Right cardiac atrium (tissue), 5 donors: ENCODE measurements at regions not wholly inside any gene's neighbourhood (a gene's known extent, or its start where the extent isn't known, plus 50 kb on each side); places are given as distances from the start of the nearest gene placed in this dataset.
A peak's percentile ranks its signal among the peaks of the same experiment; 100 is the strongest.

ENCODE experiments used
- ATAC-seq, 2 donors: fragments of 200-7000 bp; cut with Tn5 transposase; one replicate each; pipeline versions ENCODE4 v1.8.0 to v1.9.1; 2020; ENCODE audit warnings: moderate library complexity in 2 of 2, mild to moderate bottlenecking in 1 of 2
- DNase-seq, 3 donors: peaks; one replicate each; pipeline ENCODE4 v3.0.0-alpha.2; 2020
- H3K27ac ChIP-seq: one replicate; pipeline ENCODE4 v1.5.1; 2013; ENCODE audit warnings: mild to moderate bottlenecking, low read length, control low read depth, moderate library complexity
- H3K27me3 ChIP-seq: one replicate; pipeline ENCODE4 v1.6.1; 2013; ENCODE audit not compliant: control insufficient read depth, insufficient read depth
- H3K4me1 ChIP-seq: one replicate; pipeline ENCODE4 v1.6.1; 2013; ENCODE audit warnings: low read length; ENCODE audit not compliant: control insufficient read depth, insufficient read depth
- H3K4me3 ChIP-seq: one replicate; pipeline ENCODE4 v1.5.1; 2013; ENCODE audit warnings: low read length, control low read depth
- H3K9me3 ChIP-seq: one replicate; pipeline ENCODE4 v1.6.1; 2013; ENCODE audit warnings: low read length; ENCODE audit not compliant: control insufficient read depth
- WGBS: extraction: QIAGEN DNeasy Blood & Tissue Kit; methylation state at CpG from one replicate; pipeline ENCODE4 v1.1.7; 2013; 5-methylcytosine and 5-hydroxymethylcytosine counted together
- intact Hi-C, 4 donors: fragments of 100-400 bp; cut with DNase I; formaldehyde crosslinking; loops; one replicate each; pipeline versions ENCODE4 v1.11.0 to v1.14.0; 2022 to 2023
- donor health status: healthy with polysubstance abuse.
- donor health status: DM: no; HTN: yes; CAD: no.
- donor health status: DM: no; HTN: no; CAD: no.
- donor health status: DM: no; HTN: yes; CAD: no; lungs with severe emphysema.
- donor health status: DM: yes; HTN: yes; CAD: no.

DNA sequence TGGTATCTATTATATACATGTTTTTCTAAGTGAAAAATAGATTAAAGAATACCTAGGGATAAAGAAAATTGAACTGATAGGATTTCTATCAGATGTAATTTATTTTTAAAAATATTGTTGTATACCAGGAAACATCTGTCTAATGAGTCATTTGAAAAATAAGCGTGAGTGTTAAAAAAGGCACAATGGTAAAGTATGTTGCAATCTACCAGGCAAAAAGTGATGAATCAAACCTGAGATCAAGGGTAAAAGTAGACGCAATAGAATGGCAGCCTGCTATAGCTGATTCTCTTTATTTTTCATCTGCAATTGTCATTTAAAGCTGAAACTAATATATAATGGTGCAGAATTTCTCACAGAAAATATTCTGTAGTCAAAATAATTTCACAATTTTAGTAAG is 1119.6 kb downstream of the PCDH18 start:
- DNase-seq = no peak
- no peaks in the 10 kb centered on the region for H3K4me1 ChIP-seq
- intact Hi-C loops = no loop called here
- no peaks in the 10 kb centered on the region for H3K9me3 ChIP-seq
- H3K27ac ChIP-seq = no peak overlapping the region
- 62% methylated on average over 2 of the region's 2 CpGs for WGBS
- no peak overlapping the region for H3K4me3 ChIP-seq
- no peak for ATAC-seq
- no peaks in the 10 kb centered on the region for H3K27me3 ChIP-seq

DNA sequence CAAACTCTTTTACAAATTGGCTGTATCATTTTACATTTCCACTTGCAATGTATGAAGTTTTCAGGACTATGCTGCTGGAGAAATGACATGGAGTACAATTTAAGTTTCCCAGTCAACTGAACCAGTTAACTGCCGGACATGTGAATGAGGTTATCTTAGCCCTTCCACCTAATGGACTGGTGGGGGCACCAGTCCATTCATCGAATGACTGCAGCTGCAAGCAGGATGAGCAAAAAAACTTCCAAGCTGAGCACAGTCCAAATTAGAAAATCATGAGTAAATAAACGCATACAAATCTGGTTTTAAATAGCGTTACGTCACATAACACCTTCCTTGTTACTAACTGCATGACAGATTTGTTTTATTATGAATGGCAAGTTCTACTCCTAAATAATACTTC is 1131.5 kb downstream of the PCDH18 start:
- no peaks in the 10 kb centered on the region for H3K27me3 ChIP-seq
- no peak for ATAC-seq
- H3K4me1 ChIP-seq = no peaks in the 10 kb centered on the region
- WGBS = 65% methylated on average over 5 of the region's 5 CpGs
- no peaks in the 10 kb centered on the region for H3K9me3 ChIP-seq
- no peak overlapping the region for H3K27ac ChIP-seq
- intact Hi-C loops = no loop called here
- no peak overlapping the region for H3K4me3 ChIP-seq
- DNase-seq = no peak

DNA sequence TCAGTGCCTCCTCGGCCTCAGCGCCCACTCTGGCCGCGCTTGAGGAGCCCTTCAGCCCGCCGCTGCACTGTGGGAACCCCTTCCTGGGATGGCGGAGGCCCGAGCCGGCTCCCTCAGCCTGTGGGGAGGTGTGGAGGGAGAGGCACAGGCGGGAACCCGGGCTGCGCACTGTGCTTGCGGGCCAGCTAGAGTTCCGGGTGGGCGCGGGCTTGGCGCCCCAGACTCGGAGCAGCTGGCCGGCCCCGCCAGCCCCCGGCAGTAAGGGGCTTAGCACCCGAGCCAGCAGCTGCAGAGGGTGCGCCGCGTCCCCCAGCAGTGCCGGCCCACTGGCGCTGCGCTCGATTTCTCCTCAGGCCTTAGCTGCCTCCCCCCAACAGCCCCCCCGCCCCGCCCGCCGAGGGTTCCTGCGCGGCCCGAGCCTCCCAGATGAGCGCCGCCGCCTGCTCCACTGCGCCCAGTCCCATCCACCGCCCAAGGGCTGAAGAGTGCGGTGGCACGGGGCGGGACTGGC is 1137.0 kb downstream of the PCDH18 start:
- Histone ChIP-seq H3K4me1 (no peaks in the 10 kb centered on the region), H3K27ac (no peak overlapping the region), H3K27me3 (no peaks in the 10 kb centered on the region), H3K9me3 (no peaks in the 10 kb centered on the region), H3K4me3 (no peak overlapping the region)
- WGBS = 89% methylated on average over 44 of the region's 44 CpGs
- DNase-seq = peak in 1 of 3 donors; percentile 31
- ATAC-seq = peak in 1 of 2 donors; percentile 26
- intact Hi-C loops = no loop called here

DNA sequence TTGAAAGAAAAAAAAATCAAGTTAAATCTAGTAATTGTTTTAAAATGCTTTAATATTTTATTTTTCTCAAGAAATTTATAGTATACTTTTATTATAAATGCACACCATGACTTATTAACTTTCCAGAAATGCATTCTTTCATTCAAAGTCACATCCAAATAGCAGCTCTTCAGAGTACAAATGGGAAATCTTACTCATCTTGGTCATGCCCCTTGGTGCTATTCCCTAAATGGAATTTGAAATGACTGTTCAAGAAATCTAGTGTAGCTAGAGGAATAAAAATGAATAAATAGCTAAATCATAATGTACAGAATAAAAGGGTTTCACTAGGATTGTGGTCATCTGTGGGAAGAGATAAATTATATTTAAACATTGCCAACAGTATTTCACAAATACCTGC is 1139.7 kb downstream of the PCDH18 start:
- Histone ChIP-seq H3K27ac (no peak overlapping the region), H3K27me3 (no peaks in the 10 kb centered on the region), H3K4me3 (no peak overlapping the region), H3K9me3 (no peaks in the 10 kb centered on the region), H3K4me1 (no peaks in the 10 kb centered on the region)
- ATAC-seq = no peak
- intact Hi-C loops = no loop called here
- no peak for DNase-seq

DNA sequence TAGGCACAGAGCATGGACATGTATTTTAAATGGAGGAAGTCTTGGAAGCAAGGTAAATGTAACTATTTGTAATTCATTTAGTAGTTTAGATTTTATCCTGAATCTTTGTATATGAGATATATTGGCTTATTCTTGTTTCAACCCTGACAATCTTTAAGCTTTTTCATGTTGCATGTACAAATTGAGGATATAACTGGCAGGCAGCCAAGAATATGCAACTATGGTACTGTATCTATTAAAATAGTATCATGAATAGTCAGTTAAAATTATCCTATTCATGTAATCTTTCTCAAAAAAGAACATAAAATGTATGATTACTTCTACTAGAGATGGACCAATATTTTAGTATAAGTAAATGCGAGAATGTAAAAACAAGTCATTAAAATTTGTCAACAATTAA is 1141.5 kb downstream of the PCDH18 start:
- Histone ChIP-seq H3K27ac (no peak overlapping the region), H3K4me1 (no peaks in the 10 kb centered on the region), H3K9me3 (no peaks in the 10 kb centered on the region), H3K27me3 (no peaks in the 10 kb centered on the region), H3K4me3 (no peak overlapping the region)
- DNase-seq (no peak), ATAC-seq (no peak)
- WGBS = 91% methylated on average over 1 of the region's 1 CpG
- intact Hi-C loops = no loop called here

DNA sequence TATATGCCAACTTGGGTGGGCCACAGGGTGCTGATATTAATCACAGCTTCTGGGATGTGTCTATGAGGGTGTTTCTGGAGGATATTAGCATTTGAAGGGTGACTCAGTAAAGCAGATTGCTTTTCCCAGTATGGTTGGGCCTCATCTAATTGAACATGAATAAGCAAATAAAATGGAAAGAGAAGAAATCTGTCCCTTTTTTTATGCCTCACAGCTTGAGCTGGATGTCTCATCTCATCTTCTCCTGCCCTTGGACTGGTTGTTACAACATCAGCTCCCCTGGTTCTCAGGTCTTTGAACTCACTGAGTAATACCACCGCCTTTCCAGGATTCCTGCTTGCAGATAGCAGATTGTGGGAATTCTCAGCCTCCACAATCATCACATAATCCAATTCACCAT is 1149.2 kb downstream of the PCDH18 start:
- WGBS = 85% methylated on average over 1 of the region's 1 CpG
- ATAC-seq (no peak), DNase-seq (no peak)
- no peak overlapping the region for H3K27ac ChIP-seq
- H3K4me3 ChIP-seq = no peak overlapping the region
- no peaks in the 10 kb centered on the region for H3K4me1 ChIP-seq
- H3K27me3 ChIP-seq = no peaks in the 10 kb centered on the region
- no peaks in the 10 kb centered on the region for H3K9me3 ChIP-seq
- intact Hi-C loops = no loop called here

DNA sequence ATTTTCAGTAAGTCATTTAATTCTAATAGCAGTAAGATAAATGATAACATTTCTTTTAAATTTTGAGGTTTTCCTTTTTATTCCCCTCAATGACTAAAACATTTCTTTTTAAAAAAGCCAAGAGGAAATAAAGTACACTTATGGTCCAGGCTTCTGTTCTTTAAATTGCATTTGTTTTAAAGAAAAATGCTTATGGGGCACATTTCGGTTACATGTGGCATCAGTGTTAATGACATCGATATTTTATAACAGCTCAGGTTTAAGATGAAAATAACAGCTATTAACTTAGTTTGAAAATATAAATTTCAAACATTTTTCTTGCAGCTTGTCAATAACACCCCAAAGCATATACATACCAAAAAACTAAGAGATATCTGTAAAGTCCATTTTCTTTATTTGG is 1161.1 kb downstream of the PCDH18 start:
- Histone ChIP-seq H3K4me3 (no peak overlapping the region), H3K27ac (no peak overlapping the region), H3K4me1 (no peaks in the 10 kb centered on the region), H3K27me3 (no peaks in the 10 kb centered on the region), H3K9me3 (no peaks in the 10 kb centered on the region)
- DNase-seq (no peak), ATAC-seq (no peak)
- 87% methylated on average over 2 of the region's 2 CpGs for WGBS
- intact Hi-C loops = no loop called here

DNA sequence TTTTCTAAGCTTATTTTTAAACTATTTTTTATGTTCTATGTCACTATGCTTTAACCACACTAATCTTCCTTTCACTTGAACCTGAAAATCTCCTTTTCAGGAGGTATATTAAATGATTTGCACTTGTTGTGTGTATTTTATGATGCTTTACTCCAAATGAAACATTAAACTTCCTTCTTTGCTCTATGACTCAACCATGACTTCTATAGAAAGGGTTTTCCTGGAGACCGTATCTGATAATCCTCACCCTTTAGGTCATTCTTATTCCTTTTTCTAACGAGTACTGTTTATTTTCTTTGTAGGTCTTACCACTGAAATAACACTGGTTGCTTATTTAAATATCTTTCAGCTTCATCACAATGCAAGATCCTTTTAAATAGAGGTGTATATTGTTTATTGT is 1163.2 kb downstream of the PCDH18 start:
- Histone ChIP-seq H3K4me3 (no peak overlapping the region), H3K27me3 (no peaks in the 10 kb centered on the region), H3K4me1 (no peaks in the 10 kb centered on the region), H3K27ac (no peak overlapping the region), H3K9me3 (no peaks in the 10 kb centered on the region)
- no peak for ATAC-seq
- intact Hi-C loops = no loop called here
- DNase-seq = no peak
- WGBS = 46% methylated on average over 2 of the region's 2 CpGs

DNA sequence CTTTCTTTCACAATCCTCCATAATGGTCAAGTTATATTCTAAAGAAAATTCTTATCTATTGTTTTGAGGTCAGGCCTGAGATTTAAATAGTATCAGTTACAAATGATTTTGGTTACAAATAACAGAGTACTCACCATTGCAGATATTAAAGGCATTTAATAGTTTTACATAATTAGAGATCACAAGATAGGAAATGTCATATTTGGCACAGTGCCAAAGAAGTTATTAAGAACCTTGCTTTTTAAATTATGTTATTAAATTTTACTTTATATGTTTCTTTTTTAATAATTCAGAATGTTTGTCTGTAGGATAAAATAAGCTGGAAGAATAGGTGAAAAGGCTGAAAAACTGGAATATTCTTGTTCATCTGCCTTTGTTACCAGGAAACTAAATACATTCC is 1174.7 kb downstream of the PCDH18 start:
- ATAC-seq = no peak
- no peaks in the 10 kb centered on the region for H3K9me3 ChIP-seq
- H3K27ac ChIP-seq = no peak overlapping the region
- intact Hi-C loops = no loop called here
- no peak for DNase-seq
- no peaks in the 10 kb centered on the region for H3K27me3 ChIP-seq
- H3K4me3 ChIP-seq = no peak overlapping the region
- no peaks in the 10 kb centered on the region for H3K4me1 ChIP-seq

DNA sequence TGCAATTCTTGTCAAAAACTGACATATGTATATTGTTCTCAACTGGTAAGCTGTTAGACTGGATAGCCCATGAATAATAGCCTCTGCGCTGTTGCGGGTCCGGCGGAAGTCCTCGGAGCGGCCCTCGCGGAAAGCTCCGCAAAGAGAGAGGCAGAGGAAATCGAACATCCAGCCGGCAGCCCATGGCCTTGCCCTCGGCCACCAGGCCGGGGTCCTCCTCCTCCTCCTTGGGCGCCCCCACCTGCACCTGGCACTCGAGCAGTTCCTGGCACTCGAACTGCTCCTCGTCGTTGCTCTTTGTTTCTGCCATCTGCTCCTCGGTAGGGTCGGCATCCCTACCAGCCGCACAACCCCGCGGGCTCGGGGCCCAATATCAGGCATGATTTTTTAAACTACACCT is 1176.3 kb downstream of the PCDH18 start:
- intact Hi-C loops = no loop called here
- 88% methylated on average over 24 of the region's 24 CpGs for WGBS

DNA sequence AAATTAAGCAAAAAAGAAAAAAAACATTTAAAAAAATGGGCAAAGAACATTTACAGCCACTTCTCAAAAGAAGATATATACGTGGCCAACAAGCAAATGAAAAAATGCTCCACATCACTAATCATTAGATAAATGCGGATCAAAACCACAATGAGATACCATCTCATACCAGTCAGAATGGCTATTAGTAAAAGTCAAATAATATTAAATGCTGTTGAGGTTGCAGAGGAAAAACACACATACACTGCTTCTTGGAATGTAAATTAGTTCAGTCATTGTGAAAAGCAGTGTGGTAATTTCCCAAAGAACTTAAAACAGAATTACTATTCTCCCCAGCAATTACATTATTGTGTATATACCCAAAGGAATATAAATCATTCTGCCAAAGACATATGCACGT is 1189.0 kb downstream of the PCDH18 start:
- no peaks in the 10 kb centered on the region for H3K4me1 ChIP-seq
- intact Hi-C loops = no loop called here
- H3K9me3 ChIP-seq = no peaks in the 10 kb centered on the region
- no peak for DNase-seq
- H3K27me3 ChIP-seq = no peaks in the 10 kb centered on the region
- 86% methylated on average over 3 of the region's 3 CpGs for WGBS
- no peak overlapping the region for H3K27ac ChIP-seq
- no peak for ATAC-seq
- H3K4me3 ChIP-seq = no peak overlapping the region

More for the DNA sequence above, 1176.3 kb downstream of the PCDH18 start:
- H3K27me3 ChIP-seq = no peaks in the 10 kb centered on the region
- H3K4me1 ChIP-seq = no peaks in the 10 kb centered on the region
- no peak for ATAC-seq
- no peak overlapping the region for H3K4me3 ChIP-seq
- DNase-seq = peak in 1 of 3 donors; percentile 28
- H3K27ac ChIP-seq = no peak overlapping the region
- H3K9me3 ChIP-seq = no peaks in the 10 kb centered on the region

DNA sequence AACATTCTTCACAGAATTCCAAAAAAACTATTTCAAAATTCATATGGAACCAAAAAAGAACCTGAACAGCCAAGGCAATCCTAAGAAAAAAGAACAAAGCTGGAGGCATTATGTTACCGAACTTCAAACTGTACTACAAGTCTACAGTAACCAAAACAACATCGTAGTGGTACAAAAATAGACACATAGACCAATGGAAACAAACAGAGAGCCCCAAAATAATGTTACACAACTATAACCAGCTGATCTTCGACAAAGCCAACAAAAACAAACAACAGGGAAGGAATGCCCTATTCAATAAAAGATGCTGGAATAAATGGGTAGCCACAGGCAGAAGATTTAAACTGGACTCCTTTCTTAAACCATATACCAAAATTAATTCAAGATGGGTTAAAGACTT is 1189.6 kb downstream of the PCDH18 start:
- intact Hi-C loops = no loop called here
- DNase-seq = no peak
- Histone ChIP-seq H3K4me1 (no peaks in the 10 kb centered on the region), H3K27ac (no peak overlapping the region), H3K4me3 (no peak overlapping the region), H3K9me3 (no peaks in the 10 kb centered on the region), H3K27me3 (no peaks in the 10 kb centered on the region)
- no peak for ATAC-seq
- 75% methylated on average over 3 of the region's 3 CpGs for WGBS
